OCI-LY3 (cell line): ENCODE measurements at regions not wholly inside any gene's neighbourhood (a gene's known extent, or its start where the extent isn't known, plus 50 kb on each side); places are given as distances from the start of the nearest gene placed in this dataset.

Source experiments
- H2AFZ ChIP-seq: fragments of 200-600, 300-600 bp; shearing (Covaris generic); 2 replicates; pipeline ENCODE4 v1.6.0; 2014; ENCODE audit warnings: antibody characterized with exemption, low read depth, low read length
- H3K27ac ChIP-seq: fragments of 200-600, 300-600 bp; sonication (generic); 2 replicates; pipeline ENCODE4 v1.5.1; 2014; ENCODE audit warnings: mild to moderate bottlenecking, low read length, moderate library complexity, mixed read lengths
- H3K27me3 ChIP-seq: fragments of 200-600, 300-600 bp; sonication (generic); 2 replicates; pipeline ENCODE4 v1.6.1; 2014; ENCODE audit warnings: low read depth, low read length, mixed read lengths
- H3K36me3 ChIP-seq: fragments of 200-600, 300-600 bp; sonication (generic); replicated peaks from 2 replicates; pipeline ENCODE3; 2014; ENCODE audit warnings: low read depth, low read length, mixed read lengths
- H3K4me1 ChIP-seq: fragments of 300-600, 200-600 bp; sonication (generic); 2 replicates; pipeline ENCODE4 v1.6.1; 2014; ENCODE audit warnings: low read length, mixed read lengths
- H3K4me2 ChIP-seq: fragments of 200-600, 300-600 bp; sonication (generic); 2 replicates; pipeline ENCODE4 v1.6.1; 2014; ENCODE audit warnings: low read length, mixed read lengths
- H3K4me3 ChIP-seq: fragments of 300-600, 200-600 bp; sonication (generic); 2 replicates; pipeline ENCODE4 v1.5.1; 2014; ENCODE audit warnings: antibody characterized with exemption, mild to moderate bottlenecking, low read length, moderate library complexity
- H3K79me2 ChIP-seq: fragments of 300-600, 200-600 bp; shearing (Covaris generic); 2 replicates; pipeline ENCODE4 v1.6.1; 2014; ENCODE audit warnings: mild to moderate bottlenecking, low read length, mixed read lengths
- H3K9ac ChIP-seq: fragments of 300-600, 200-600 bp; shearing (Covaris generic); 2 replicates; pipeline ENCODE4 v1.6.0; 2014; ENCODE audit warnings: mild to moderate bottlenecking, low read length, moderate library complexity
- H3K9me3 ChIP-seq: fragments of 200-600, 300-600 bp; shearing (Covaris generic); 2 replicates; pipeline ENCODE4 v1.6.1; 2014; ENCODE audit warnings: low read length, mixed read lengths; ENCODE audit not compliant: insufficient read depth
- H4K20me1 ChIP-seq: fragments of 200-600, 300-600 bp; sonication (generic); 2 replicates; pipeline ENCODE4 v1.6.1; 2016; ENCODE audit warnings: low read length, mixed read lengths; ENCODE audit not compliant: insufficient read depth
- CTCF ChIP-seq: fragments of 200-600, 300-600 bp; sonication (generic); IDR thresholded peaks from 2 replicates; pipeline ENCODE4 v1.5.1; 2014; ENCODE audit warnings: antibody characterized with exemption, low read length, low read depth
- EZH2phosphoT487 ChIP-seq: fragments of 200-600 bp; shearing (Covaris generic); IDR thresholded peaks from 2 replicates; pipeline ENCODE4 v1.6.1; 2018; ENCODE audit warnings: antibody characterized with exemption, mixed run types, low read depth

DNA sequence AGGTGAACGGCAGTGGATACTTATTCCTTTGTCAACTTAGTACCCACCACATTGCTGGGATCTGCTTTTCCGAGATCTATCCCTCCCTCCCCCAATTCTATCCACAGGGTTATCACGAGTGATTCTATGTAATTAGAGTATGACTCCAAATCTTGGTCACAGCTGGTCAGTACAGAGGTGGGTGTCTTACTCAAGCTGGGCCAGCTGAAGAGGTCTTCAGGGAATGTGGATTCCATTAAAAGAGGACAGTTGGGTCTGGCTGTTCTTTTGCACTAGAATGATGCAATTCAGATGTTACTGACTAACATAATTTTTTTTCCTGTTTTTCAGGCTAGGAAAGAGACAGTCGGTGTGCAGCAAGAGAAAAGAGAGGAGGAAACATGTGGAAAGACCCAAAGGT, 92.3 kb downstream of the HS3ST1 start:
- Histone ChIP-seq H4K20me1 (no peaks in the 10 kb centered on the region), H3K4me1 (peaks cover 36% of the 10 kb centered on the region), H3K36me3 (no peaks in the 10 kb centered on the region), H3K4me2 (no peak overlapping the region), H3K4me3 (no peak overlapping the region), H3K79me2 (no peaks in the 10 kb centered on the region), H3K9ac (no peak overlapping the region), H3K27ac (no peak overlapping the region), H3K27me3 (no peaks in the 10 kb centered on the region), H2AFZ (no peak overlapping the region), H3K9me3 (no peaks in the 10 kb centered on the region)
- TF ChIP-seq CTCF (no peak), EZH2phosphoT487 (no peak)

DNA sequence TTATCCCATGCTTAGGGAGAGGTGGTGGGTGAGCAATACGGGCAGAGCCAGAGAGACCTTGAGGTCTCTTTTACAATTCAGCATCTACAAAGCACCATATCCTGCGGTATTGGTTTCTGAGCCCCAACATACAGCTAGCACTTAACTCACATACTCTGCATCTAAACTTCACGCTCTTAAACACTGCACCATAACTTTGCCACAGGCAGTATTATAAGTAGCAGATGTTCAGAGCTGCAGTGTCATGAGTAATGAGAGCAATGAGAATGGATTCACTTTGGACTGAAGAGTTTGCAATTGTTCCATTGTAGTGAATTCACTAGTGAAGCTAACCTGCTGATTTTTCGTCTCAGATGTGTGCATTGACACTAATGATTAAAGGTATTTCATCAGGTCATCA, 93.8 kb downstream of the HS3ST1 start:
- Histone ChIP-seq H3K4me1 (peaks cover 21% of the 10 kb centered on the region), H2AFZ (no peak overlapping the region), H3K4me2 (no peak overlapping the region), H3K36me3 (no peaks in the 10 kb centered on the region), H3K9me3 (no peaks in the 10 kb centered on the region), H3K27me3 (no peaks in the 10 kb centered on the region), H4K20me1 (no peaks in the 10 kb centered on the region), H3K4me3 (no peak overlapping the region), H3K9ac (no peak overlapping the region), H3K27ac (no peak overlapping the region), H3K79me2 (no peaks in the 10 kb centered on the region)
- no peak for TF ChIP-seq CTCF
- no peak for TF ChIP-seq EZH2phosphoT487

- no peak overlapping the region for H3K9ac ChIP-seq
- no peaks in the 10 kb centered on the region for H3K79me2 ChIP-seq
- no peaks in the 10 kb centered on the region for H4K20me1 ChIP-seq
- H3K4me2 ChIP-seq: no peak overlapping the region
- no peaks in the 10 kb centered on the region for H3K36me3 ChIP-seq
- no peaks in the 10 kb centered on the region for H3K27me3 ChIP-seq
- no peaks in the 10 kb centered on the region for H3K4me1 ChIP-seq
- 0 out of 2 replicates have a peak, but pooled peaks cover 3% of the 10 kb centered on the region for H3K9me3 ChIP-seq
- H3K27ac ChIP-seq: no peak overlapping the region
- H3K4me3 ChIP-seq: no peak overlapping the region
- no peak overlapping the region for H2AFZ ChIP-seq
- no peak for TF ChIP-seq CTCF
- no peak for TF ChIP-seq EZH2phosphoT487
Observed at GRCh38 chr4:11328401-11328800, 100.3 kb downstream of the HS3ST1 start.

DNA sequence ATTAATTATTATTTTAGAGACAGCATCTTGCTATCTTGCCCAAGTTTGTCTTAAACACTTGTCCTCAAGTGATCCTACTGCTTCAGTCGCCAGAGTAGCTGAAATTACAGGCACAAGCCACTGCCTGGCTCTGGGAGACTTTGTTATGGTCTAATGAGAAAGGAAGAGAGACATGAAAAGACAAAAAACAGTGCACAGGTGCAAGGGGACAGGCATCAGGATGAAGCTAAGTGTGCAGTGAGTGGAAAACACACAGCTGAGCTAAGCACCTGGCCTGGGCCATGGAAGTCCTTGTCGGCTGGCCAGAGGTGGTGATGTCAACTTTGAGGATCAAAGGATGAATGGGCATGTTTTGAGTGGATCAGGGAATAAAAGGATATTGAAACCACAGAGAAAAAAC, 102.7 kb downstream of the HS3ST1 start:
- H3K27me3 ChIP-seq: no peaks in the 10 kb centered on the region
- no peaks in the 10 kb centered on the region for H3K36me3 ChIP-seq
- TF ChIP-seq EZH2phosphoT487 (no peak), CTCF (no peak)
- H2AFZ ChIP-seq: no peak overlapping the region
- H3K4me2 ChIP-seq: no peak overlapping the region
- no peak overlapping the region for H3K4me3 ChIP-seq
- H3K27ac ChIP-seq: no peak overlapping the region
- no peak overlapping the region for H3K9ac ChIP-seq
- H3K4me1 ChIP-seq: no peaks in the 10 kb centered on the region
- H3K9me3 ChIP-seq: peaks cover 8% of the 10 kb centered on the region; the same call in 1 of the 2 replicates
- H3K79me2 ChIP-seq: no peaks in the 10 kb centered on the region
- no peaks in the 10 kb centered on the region for H4K20me1 ChIP-seq
